ENCODE measurements at regions not wholly inside any gene's neighbourhood (a gene's known extent, or its start where the extent isn't known, plus 50 kb on each side); places are given as distances from the start of the nearest gene placed in this dataset.

DNA sequence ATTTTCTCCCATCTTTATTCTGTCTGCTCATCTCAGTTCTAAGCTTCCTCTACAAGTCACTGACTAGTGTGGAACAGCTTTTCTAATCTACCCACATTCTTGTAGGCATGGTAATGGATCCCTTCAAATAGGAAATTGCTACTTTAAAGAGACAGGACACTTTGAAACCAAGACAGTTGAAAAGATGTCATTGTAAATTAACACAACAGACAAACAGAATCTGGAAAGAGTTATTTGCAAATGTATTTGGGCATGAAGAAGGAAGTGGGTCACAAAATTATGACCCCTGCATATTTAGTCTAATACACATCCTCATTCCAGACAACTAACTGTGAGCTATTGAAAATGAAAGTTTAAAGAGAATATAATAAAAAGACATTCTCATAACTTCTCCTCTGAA, 298.2 kb upstream of the MARCKS start:
- peak in 1 of 2 experiments; percentile 52 for DNase-seq

DNA sequence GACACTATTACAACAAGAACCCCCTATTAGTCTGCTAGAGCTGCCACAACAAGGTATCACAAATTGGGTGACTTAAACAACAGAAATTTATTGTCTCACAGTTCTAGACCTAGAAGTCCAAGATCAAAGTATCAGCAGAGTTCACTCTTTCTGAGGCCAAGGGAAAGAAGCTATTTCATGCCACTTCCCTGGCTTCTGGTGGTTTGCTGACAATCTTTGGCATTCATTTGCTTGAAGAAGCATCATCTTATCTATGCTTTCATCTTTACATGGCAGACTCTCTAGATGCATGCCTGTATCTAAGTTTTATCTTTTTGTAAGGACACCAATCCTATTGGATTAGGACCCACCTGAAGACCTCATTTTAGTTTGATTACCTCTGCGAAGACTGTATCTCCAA, 296.8 kb upstream of the MARCKS start:
- no peak for DNase-seq

DNA sequence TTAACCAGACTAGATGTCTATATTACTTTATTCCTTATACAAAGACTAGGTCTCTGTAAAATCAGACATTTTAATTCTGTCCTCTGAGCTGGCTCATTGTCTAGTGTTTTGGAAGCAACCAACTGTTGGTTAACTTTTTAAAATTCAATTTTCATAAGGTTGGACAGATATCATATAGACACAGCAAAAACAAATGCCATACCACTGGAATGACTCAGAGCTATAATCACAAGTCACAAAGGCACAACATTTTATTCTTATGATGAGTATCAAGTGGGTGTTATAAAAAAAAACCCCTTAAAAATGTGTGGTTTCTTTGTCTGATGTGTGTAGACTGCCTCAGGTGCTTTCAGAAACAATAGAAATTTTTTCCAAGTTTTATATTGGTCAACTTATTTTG, 296.2 kb upstream of the MARCKS start:
- DNase-seq, result no peak

DNA sequence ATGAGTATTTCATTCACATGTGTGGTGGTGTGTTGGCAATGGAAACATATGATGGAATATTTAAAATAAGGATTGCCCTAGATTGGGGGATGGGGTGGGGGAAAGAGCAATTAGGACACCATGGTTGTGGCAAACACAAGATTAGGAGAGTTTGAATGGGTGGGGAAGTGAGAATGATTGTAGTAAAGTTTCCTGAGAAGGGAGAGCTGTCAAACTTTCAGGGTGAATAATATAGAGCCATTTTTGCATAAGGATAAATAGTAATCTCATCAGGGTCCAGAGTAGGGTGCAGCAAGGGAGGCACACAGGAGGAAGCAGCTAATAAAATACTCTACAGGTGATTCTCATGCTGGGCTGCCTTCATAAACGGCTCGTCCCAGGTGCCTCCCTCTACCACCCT, 294.9 kb upstream of the MARCKS start:
- no peak for DNase-seq

DNA sequence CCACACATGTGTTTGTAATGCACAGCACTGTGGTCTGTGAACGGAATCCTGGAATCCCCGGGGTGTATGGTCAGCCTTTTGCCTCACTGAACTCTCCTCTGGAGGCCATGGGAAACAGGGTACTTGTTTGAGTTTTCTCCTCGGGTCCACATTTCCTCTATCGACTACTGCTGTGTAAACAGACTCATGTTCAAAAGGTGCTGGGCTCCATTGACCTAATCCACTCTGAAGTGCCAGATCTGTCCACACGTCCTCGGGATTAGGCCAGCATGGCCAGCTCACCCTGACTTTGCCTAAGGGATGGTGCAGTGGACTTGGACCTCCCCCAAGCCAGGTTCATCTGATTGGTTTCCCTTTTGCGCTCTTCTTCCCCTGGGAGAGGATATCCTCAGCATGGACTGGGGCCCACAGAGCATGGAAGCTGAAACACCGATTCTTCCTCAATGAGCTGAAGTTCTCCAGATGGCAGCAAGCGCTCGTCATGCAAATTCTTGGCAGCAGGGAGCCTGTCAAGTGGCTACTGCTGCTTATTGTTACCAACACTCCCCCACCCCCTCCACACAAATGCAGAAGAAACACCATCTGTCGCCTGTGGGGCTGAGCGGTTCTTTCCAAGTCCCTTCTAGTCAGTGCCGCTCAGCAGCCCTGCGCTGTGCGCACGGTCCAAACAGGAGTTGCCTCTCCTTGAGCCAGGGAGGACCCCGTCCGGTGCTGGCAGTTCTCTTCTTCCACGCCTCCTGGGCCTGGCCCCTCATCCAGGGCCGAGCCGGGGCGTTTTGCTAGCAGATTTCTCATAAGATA, 292.6 kb upstream of the MARCKS start:
- DNase-seq, result peak; percentile 99 to 100

DNA sequence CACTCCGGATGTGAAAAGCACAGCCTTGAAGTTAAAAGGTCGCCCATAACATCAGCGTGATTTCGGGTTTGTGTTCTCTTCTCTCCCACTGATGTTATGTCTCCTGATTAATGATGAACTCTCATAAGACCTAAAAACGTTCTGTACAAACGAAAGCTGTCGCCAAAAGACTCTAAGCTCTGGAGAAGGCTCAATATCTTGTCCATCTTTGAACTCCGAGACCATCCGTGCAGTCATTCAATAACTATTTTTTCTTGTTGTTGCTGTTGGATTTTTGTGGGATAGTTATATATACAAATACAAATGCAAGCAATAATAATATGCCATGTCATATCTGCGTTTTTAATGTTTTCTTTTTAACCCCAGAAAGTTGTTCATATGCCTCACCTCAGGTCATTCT, 291.8 kb upstream of the MARCKS start:
- no peak for DNase-seq

DNA sequence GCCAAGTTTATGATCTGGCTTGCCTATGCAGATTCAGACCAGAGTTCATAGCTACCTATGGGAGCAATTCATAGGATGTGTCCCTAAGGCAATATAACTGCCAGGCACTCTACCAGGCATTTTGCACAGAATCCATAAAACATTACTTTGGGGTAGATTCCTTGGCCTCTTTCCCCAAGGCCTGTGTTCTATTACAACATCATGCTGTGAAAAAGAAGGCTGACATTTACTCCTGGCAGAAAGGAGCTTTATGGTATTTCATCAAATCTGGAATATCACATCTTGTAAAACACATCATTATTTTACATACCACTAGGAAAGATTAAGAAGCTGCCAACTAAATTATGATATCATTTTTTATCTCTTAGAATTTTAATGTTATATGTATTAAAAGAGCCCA, 287.0 kb upstream of the MARCKS start:
- DNase-seq, result no peak

DNA sequence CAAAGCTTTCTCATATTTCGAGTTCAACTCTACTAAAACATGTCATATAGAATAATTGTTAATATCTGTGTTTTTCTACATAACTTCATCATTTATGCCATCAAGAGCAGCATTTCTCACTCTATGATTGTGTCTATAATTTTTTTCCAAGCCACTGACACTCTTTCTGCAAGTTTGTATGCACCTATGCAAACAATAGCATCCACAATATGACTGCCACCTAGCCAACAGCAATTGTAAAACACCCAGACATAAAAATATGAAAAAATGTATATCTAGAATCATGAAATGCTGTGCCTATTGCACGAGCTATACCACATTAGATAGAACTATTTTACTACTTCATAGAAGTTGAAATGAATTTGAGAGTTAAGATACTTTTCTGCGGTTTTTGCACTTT, 286.5 kb upstream of the MARCKS start:
- peak in 1 of 2 experiments; percentile 10 for DNase-seq

DNA sequence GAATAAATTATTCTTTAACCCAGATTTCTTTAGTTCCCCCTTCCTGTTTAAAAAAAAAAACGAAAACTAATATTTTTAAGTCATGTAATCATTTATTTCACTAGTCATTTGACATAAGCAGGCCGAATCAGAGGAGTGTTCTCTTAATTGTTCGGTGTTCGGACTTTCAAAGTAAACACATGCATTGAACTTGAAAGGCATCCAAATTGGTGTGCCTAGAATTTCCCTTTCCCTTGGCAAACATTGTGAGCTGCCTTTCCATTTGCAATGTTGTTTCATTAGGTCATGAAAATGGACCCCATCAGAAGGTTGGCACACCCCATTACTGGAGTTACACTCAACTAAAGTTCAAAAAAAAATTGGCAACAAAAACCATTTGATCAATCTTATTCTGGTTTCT, 283.0 kb upstream of the MARCKS start:
- DNase-seq, result no peak

DNA sequence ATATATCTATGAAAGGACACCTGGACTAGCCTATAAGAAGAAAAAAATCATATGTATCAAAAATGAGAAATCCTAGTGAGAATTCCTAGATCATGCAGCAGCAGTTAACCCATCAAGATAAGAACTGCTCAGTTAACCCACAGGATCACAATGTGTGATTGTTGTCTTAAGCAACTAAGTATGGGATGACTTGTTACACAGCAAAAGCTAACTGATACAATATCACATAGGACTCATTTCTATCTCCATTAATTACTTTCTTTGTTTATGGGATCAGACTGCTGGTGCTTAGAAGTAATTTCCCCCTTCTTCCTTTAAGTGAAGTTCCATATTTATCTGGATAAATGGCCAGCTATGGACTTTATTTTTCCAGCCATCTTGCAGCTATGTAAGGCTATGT, 280.8 kb upstream of the MARCKS start:
- DNase-seq, result no peak

DNA sequence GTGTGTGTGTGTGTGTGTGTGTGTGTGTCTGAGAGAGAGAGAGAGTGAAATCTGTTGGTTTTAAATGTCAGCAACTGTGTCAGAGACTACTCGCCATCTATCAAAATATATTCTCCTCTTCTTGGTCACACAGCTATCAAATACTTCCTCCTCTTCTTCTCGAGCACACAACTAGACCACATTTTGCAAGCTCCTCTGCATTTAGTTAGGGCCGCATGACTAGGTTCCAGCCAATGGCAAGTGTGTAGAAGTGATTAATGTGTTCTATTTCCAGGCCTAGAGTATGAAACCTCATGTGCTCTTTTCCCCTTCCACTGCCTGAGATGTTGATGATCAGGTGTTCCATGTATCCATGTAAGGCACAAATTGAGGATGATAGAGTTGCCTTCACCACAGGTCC, 278.5 kb upstream of the MARCKS start:
- no peak for DNase-seq

DNA sequence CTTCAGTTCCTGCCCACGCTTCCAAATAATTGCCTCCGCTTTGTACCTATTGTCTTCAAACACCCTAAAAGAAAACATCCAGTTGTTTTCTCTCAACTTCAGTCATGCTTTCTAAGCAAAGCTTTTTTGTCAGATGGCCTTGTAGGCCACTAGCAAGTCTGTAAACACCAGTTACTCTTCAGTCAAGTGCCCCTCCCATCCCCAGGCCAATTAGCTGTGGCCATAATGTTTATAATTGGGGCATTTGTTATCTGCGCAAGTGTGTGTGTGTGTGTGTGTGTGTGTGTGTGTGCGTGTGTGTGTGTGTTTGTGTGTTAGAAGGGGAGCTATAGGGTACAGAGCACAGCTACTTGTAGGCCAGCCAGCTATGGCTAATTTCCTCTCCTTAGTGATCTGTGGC, 272.4 kb upstream of the MARCKS start:
- DNase-seq, result no peak

DNA sequence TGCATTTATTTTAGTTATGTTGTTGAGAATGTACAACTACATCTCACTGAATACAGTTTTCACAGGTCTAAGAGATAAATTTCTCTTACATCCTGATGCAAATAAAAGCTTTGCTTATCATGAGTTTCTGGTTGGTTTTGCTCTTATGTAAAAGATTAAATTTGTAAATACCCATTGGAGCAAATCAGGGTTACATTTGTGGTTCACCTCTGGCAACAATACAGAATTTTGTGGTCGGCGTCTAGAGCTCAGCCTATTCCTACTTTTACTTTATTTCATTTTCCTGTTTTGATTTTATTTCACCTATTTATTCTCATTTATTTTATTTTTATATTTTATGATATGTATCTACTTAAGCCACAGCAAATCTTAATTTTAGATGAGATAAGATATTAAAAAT, 271.9 kb upstream of the MARCKS start:
- no peak for DNase-seq

DNA sequence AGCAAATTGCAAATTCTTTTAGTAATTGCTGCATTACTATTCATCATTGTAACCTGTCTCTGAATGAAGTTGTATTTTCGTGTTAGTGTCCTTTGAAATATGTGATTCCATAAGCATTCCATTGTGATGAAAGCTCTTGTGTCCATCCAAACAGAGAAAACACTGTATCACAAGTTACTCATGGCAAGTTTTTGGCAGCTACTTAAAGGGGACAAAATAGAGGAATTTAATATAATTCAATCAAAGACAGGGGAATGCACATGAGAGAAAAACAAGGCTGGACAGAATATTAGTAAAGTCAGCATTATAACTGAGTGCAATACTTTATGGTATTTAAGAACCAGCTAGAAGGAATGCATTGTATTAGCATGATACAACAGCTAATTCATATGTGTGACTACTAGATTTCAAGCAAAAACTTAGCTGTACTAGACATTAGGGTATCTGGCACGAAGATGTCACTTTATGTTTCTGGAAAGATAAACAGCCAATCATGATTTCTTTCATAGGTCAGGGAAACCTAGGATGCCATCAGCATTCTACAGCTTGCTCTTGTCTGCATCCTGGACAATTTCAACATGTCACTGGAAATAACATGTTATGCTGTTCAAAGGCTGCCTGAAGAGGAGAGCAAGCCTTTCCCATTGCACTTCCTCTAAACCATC, 270.6 kb upstream of the MARCKS start:
- no peak for DNase-seq

DNA sequence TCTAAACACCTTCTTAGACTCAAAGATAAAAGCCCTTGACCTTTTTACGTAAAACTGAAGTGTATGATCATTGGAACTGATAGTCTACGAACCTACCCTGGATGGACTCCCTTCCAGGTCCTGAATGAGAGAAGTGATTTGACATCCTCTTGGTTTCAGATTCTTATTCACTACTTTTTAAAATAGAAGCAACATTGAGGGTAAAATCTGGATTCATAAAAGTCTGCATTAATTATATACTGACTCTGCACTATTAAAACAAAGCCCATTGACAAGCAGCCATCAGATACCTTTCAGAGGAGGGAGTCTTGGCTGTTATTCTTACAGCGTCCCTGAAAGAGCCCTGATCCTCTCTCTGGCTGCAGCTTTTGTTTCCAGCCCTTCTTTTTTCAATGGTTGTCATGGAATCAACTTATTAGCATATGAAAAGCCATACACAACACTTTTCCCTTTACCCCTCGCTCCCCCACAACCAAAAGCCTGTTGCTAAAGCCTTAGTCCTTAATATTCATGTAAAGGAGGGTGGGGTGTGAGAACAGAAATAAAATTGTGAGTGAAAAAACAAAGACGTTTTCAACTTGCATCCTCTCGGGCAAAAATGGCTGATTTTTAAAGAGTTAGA, 270.0 kb upstream of the MARCKS start:
- DNase-seq, result no peak

DNA sequence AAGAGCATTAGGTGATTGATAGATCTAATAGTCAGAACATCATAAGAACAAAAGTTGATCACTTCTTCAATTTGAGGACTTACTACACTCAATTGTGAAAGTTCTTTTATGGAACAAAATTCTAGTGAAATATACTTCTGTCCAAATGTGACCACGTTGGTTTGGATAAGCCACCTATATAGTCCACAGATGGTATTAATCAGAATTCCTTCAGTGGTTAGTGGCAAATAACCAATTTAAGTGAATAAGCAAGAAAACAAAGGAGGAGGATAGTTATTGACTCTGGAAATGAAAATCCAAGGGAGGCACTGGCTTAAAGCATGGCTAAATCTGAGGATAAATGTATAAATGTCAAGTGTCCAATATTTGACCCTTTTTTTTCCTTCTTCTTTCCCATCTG, 268.5 kb upstream of the MARCKS start:
- DNase-seq, result no peak

DNA sequence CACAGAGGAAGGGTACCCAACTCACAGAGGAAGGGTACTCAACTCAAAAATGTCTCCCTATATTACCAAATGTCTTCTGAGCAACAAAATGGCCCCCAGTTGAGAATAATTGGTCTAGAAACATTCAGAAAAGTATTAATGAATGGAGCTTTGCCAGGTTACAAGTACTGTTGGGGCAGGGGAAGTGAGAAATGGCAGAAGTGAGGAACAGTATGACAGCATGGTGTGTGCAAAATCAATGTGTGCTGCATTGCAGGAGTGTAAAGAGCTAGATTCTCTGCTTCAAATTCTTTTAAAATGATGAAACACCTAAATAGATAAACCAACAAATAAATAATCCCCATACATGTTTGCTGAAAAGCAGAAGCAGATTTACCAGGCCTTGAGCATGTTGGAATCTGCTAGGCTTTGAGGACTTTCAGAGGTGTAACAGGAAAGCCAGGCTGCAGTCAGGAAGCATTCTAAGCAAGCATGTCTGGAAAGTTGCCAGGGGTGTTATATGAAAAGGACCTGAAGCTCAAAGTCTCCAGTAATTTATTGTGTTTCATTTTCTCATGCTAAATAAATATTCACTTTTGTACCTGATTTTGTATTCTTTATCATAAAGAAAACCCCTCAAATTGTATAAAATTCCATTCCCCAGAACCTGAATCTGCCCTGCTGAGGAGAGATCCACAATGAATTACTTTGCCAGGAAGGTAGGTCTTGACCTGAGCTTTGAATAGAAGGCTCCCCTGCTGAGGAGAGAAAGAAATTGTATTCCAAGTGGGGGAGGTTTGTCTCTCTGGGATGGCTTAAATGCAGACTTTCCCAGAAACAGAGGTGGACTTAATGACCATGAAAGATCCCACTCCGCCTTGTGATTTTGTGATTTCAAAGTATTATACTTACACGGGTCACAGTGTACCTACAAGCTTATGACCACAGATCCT, 265.0 kb upstream of the MARCKS start:
- DNase-seq, result no peak

DNA sequence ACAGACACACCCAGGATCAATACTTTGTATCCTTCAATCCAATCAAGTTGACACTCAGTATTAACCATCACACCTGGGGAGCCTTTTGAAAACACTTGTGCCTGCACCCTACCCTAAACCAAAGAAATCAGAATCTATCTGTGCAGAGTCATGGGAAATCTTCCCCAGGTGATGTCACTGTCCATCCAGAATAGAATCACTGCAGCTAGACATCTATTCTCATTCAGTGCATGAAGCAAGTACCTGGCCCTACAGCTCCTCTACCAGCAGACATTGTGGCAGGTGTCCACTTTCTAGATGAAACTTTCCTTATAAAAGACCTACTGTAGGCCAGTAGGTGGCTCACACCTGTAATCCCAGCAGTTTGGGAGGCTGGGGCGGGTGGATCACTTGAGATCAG, 262.4 kb upstream of the MARCKS start:
- DNase-seq, result no peak

DNA sequence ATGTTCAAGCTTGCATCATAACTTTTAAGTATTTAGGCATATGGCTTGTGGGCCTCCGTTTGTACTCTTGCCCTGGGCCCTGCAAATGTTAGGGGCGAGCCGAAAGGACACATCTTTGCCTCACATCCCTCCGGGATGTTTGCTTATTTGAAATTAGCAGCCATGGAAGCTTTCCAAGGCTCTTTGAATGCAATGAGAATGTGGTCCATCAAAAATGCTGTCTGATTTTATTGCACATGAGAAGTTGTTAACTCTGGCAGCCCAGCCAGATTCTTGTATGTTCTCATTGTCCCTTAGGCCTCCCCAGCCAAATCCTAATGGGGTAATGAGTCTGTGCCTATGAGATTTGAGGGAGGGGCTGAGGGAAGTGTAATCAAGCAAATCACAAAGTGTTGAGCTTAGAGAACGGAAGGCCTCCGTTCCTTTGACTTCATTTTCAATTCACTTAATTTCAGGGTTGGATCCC, 261.2 kb upstream of the MARCKS start:
- no peak for DNase-seq

DNA sequence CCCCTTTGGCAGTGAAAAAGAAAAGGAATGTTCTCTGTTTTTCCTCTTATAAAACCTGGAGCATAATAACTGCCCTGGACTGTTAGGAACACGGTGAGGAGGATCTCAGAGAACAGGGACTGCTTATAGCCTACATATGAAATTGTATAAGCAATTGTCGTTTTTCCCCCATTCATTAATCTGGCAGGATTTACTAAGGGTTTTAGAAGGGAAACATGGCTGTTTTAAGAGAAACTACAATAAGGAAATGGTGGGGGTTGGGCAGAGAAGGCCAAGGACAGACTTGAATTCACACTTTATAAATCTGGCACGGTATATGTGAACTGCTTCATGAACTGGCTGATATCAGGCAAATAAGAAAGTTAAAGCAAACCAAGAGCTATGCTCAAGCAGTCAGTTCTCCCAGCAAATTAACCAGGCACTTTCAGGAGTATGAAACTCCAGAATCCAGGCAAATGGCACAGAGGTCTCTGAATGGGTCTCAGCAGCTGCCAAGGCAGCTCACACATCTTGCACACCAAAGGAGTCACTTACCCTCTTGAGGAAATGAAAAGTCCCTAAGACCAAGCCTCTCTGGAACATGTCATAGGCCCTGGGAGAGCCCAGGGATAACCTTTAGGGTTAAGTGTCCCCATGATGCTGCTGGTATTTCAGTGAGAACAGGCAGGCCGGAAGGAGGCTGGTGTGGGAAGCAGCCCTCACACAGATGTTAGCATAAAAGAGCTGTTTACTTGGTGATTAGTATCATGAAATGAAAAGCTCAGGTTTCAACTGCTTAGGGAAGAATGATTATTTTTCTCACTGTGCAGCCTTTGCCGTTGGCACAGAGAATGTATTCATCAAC, 260.5 kb upstream of the MARCKS start:
- peak in 1 of 2 experiments; percentile 70 for DNase-seq

DNA sequence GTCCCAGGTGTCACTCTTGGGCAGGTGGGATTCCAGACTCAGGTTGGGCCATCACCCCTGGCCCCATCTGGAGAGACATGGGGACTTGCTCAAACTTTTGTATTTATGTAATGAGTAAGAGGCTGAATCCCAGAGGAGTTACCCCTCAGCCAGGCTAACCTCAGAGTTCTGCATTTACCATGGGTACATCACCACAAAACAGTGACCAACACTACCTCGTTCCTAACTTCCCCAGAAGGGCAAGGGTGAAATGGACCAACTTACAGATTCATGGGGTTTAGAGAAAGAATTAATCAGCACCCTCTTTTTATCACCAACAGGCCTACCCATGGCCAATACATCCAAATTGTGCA, 259.9 kb upstream of the MARCKS start:
- DNase-seq, result no peak

DNA sequence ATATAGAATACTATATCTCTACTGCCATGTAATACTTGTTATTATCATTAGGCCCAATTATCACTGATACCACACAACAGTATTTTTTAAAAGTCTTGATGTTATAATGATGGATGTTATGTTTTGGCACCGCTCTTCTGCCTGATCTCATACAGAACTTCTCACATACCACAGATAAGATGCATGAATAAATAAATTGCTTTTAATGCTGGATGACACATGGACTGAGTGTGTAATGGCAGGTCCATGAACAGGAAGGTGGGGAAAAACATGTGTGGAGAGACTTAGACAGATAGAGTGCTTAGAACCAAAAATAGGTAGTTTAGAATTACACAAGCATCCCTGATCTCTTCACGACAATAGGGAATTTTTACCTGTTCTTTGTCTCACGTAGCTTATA, 258.4 kb upstream of the MARCKS start:
- no peak for DNase-seq
